DND-41 (cell line): ENCODE measurements at regions not wholly inside any gene's neighbourhood (a gene's known extent, or its start where the extent isn't known, plus 50 kb on each side); places are given as distances from the start of the nearest gene placed in this dataset.
A peak's percentile ranks its signal among the peaks of the same experiment; 100 is the strongest.

Experiments used
- ATAC-seq: fragments of 200-7000 bp; cut with Tn5 transposase; 3 replicates; pipeline ENCODE4 v1.9.1; 2021; ENCODE audit warnings: low read depth; ENCODE audit not compliant: insufficient read depth
- DNase-seq: peaks from one replicate; pipeline ENCODE4 v3.0.0-alpha.2; 2020
- H2AFZ ChIP-seq: 2 replicates; pipeline ENCODE4 v1.6.0; 2012; ENCODE audit warnings: low read depth, low read length
- H3K27ac ChIP-seq: 2 replicates; pipeline ENCODE4 v1.5.1; 2012; ENCODE audit warnings: low read length, inconsistent platforms
- H3K27me3 ChIP-seq: fragments of 200-600 bp; sonication (generic); 2 replicates; pipeline ENCODE4 v1.6.0; 2012; ENCODE audit warnings: low read length, mild to moderate bottlenecking, inconsistent platforms; ENCODE audit not compliant: insufficient read depth, poor library complexity
- H3K36me3 ChIP-seq: 2 replicates; pipeline ENCODE4 v1.5.1; 2012; ENCODE audit warnings: low read length, inconsistent platforms; ENCODE audit not compliant: insufficient read depth
- H3K4me1 ChIP-seq: 2 replicates; pipeline ENCODE4 v1.5.1; 2012; ENCODE audit warnings: mild to moderate bottlenecking, low read length; ENCODE audit not compliant: insufficient read depth
- H3K4me2 ChIP-seq: 2 replicates; pipeline ENCODE4 v1.6.0; 2012; ENCODE audit warnings: mild to moderate bottlenecking, moderate library complexity, low read length, inconsistent platforms; ENCODE audit not compliant: insufficient read depth
- H3K4me3 ChIP-seq, 2 experiments: fragments of 200-600 bp in 1 of 2; shearing (Covaris generic) in 1 of 2; 2 replicates each; pipeline ENCODE4 v1.5.1; 2012 to 2016; ENCODE audit warnings: inconsistent platforms in 2 of 2, low read length in 2 of 2, mild to moderate bottlenecking in 2 of 2, low read depth in 1 of 2, moderate library complexity in 1 of 2
- H3K79me2 ChIP-seq: 2 replicates; pipeline ENCODE4 v1.6.0; 2012; ENCODE audit warnings: low read length, inconsistent platforms; ENCODE audit not compliant: insufficient read depth
- H3K9ac ChIP-seq: 2 replicates; pipeline ENCODE4 v1.6.0; 2012; ENCODE audit warnings: low read depth, mild to moderate bottlenecking, inconsistent platforms, low read length, moderate library complexity
- H3K9me3 ChIP-seq: 2 replicates; pipeline ENCODE4 v1.5.1; 2012; ENCODE audit warnings: low read length, moderate library complexity, mild to moderate bottlenecking, inconsistent platforms; ENCODE audit not compliant: insufficient read depth, severe bottlenecking
- H4K20me1 ChIP-seq: 2 replicates; pipeline ENCODE4 v1.6.0; 2012; ENCODE audit warnings: low read length; ENCODE audit not compliant: insufficient read depth
- CTCF ChIP-seq: IDR thresholded peaks from 2 replicates; pipeline ENCODE4 v1.5.1; 2012; ENCODE audit warnings: borderline replicate concordance, low read length, moderate library complexity, mild to moderate bottlenecking; ENCODE audit not compliant: poor library complexity, severe bottlenecking; ENCODE audit errors: extremely low read depth
- EZH2 ChIP-seq: IDR thresholded peaks from 3 replicates; pipeline ENCODE4 v1.6.1; 2012; ENCODE audit warnings: borderline replicate concordance, low read depth, mild to moderate bottlenecking, moderate library complexity, low read length, inconsistent platforms; ENCODE audit not compliant: severe bottlenecking

- no peaks in the 10 kb centered on the region for H3K36me3 ChIP-seq
- H3K9me3 ChIP-seq: no peaks in the 10 kb centered on the region
- H3K4me1 ChIP-seq: peaks cover 69% of the 10 kb centered on the region
- ATAC-seq: no peak
- H3K4me3 ChIP-seq: peak overlapping the region in 1 of 2 experiments; percentile 3; a peak in 1 of 4 replicates
- peak overlapping the region; percentile 98 for H3K27ac ChIP-seq
- H3K27me3 ChIP-seq: no peaks in the 10 kb centered on the region
- H4K20me1 ChIP-seq: no peaks in the 10 kb centered on the region
- peak overlapping the region; percentile 67 for H3K4me2 ChIP-seq
- TF ChIP-seq CTCF (no peak), EZH2 (no peak)
- DNase-seq: peak; percentile 54
- no peaks in the 10 kb centered on the region for H3K79me2 ChIP-seq
- peak overlapping the region; percentile 67 for H3K9ac ChIP-seq
- no peak overlapping the region; the same call in 1 of the 2 replicates for H2AFZ ChIP-seq
Observed at GRCh38 chr11:128040603-128041002, 546.8 kb downstream of the ETS1 start.

GRCh38 chr11:128039140-128040021 is 548.0 kb downstream of the ETS1 start:
- Histone ChIP-seq H3K9ac (peak overlapping the region; percentile 67), H3K9me3 (no peaks in the 10 kb centered on the region), H3K4me1 (peaks cover 62% of the 10 kb centered on the region), H4K20me1 (no peaks in the 10 kb centered on the region), H3K4me3 (peak overlapping the region in 1 of 2 experiments; percentile 50; a peak in 2 of 4 replicates), H3K27ac (peak overlapping the region; percentile 98), H3K4me2 (peak overlapping the region; percentile 67), H2AFZ (peak overlapping the region; percentile 49), H3K27me3 (no peaks in the 10 kb centered on the region), H3K36me3 (no peaks in the 10 kb centered on the region), H3K79me2 (no peaks in the 10 kb centered on the region)
- ATAC-seq (peak; percentile 96), DNase-seq (peak; percentile 94)
- TF ChIP-seq CTCF (peak; percentile 65), EZH2 (no peak)

GRCh38 chr11:128036556-128037093 is 550.7 kb downstream of the ETS1 start:
- Histone ChIP-seq H3K36me3 (no peaks in the 10 kb centered on the region), H3K9me3 (no peaks in the 10 kb centered on the region), H3K4me2 (no peak overlapping the region), H4K20me1 (no peaks in the 10 kb centered on the region), H3K79me2 (no peaks in the 10 kb centered on the region), H3K27ac (peak overlapping the region; percentile 61), H3K4me1 (peaks cover 56% of the 10 kb centered on the region), H3K4me3 (no peak overlapping the region), H3K9ac (no peak overlapping the region), H2AFZ (peak overlapping the region; percentile 11; the same call in 1 of the 2 replicates), H3K27me3 (no peaks in the 10 kb centered on the region)
- no peak for TF ChIP-seq CTCF
- no peak for TF ChIP-seq EZH2
- DNase-seq (no peak), ATAC-seq (no peak)
